Liver (tissue), 8 donors: ENCODE measurements at regions not wholly inside any gene's neighbourhood (a gene's known extent, or its start where the extent isn't known, plus 50 kb on each side); places are given as distances from the start of the nearest gene placed in this dataset.

Experiments
- DNase-seq: peaks from one replicate; pipeline ENCODE4 v3.0.0-alpha.2; 2017; ENCODE audit warnings: low spot score
- H3K27ac ChIP-seq, 2 donors: one replicate each; pipeline ENCODE4 v1.7.0; 2013; ENCODE audit warnings: inconsistent platforms in 2 of 2, low read length in 2 of 2, control low read depth in 1 of 2, low read depth in 1 of 2, mild to moderate bottlenecking in 1 of 2
- H3K27me3 ChIP-seq, 4 donors: one replicate each; pipeline versions ENCODE4 v1.6.1 to v1.7.0; 2013; ENCODE audit warnings: low read length in 3 of 4, inconsistent platforms in 1 of 4, mild to moderate bottlenecking in 1 of 4, moderate library complexity in 1 of 4; ENCODE audit not compliant: control insufficient read depth in 4 of 4, insufficient read depth in 4 of 4
- H3K36me3 ChIP-seq, 4 donors: one replicate each; pipeline versions ENCODE4 v1.6.1 to v1.7.0; 2013; ENCODE audit warnings: low read length in 3 of 4, mild to moderate bottlenecking in 3 of 4, low read depth in 1 of 4, moderate library complexity in 1 of 4; ENCODE audit not compliant: control insufficient read depth in 4 of 4, insufficient read depth in 3 of 4
- H3K4me1 ChIP-seq, 4 donors: one replicate each; pipeline versions ENCODE4 v1.6.1 to v1.7.0; 2013; ENCODE audit warnings: low read length in 3 of 4, mild to moderate bottlenecking in 3 of 4, moderate library complexity in 1 of 4; ENCODE audit not compliant: control insufficient read depth in 4 of 4, insufficient read depth in 4 of 4
- H3K4me3 ChIP-seq, 3 donors: one replicate each; pipeline versions ENCODE4 v1.6.1 to v1.7.0; 2013; ENCODE audit warnings: low read length in 3 of 3, control low read depth in 1 of 3, low read depth in 1 of 3, mild to moderate bottlenecking in 1 of 3
- H3K9ac ChIP-seq, 2 donors: one replicate each; pipeline ENCODE4 v1.7.0; 2013; ENCODE audit warnings: low read length in 2 of 2, mild to moderate bottlenecking in 2 of 2, moderate library complexity in 2 of 2, control low read depth in 1 of 2, low read depth in 1 of 2
- H3K9me3 ChIP-seq, 4 donors: one replicate each; pipeline versions ENCODE4 v1.6.1 to v1.7.0; 2013; ENCODE audit warnings: low read length in 3 of 4; ENCODE audit not compliant: control insufficient read depth in 4 of 4
- EGR1 ChIP-seq, 2 donors: IDR thresholded peaks; 2 replicates each; pipeline ENCODE4 v1.6.1; 2016 to 2018; ENCODE audit warnings: antibody characterized with exemption in 2 of 2, low read depth in 2 of 2
- FOXA1 ChIP-seq: IDR thresholded peaks from 2 replicates; pipeline ENCODE4 v1.6.1; 2016; ENCODE audit warnings: antibody characterized with exemption
- FOXA2 ChIP-seq: IDR thresholded peaks from 2 replicates; pipeline ENCODE4 v1.6.1; 2016; ENCODE audit warnings: antibody characterized with exemption
- GABPA ChIP-seq, 2 donors: IDR thresholded peaks in 1 of 2; conservative IDR thresholded peaks in 1 of 2; 2 replicates each; pipeline ENCODE4 v1.6.1; 2016; ENCODE audit warnings: antibody characterized with exemption in 2 of 2, mild to moderate bottlenecking in 1 of 2, moderate library complexity in 1 of 2
- HNF4A ChIP-seq, 2 donors: conservative IDR thresholded peaks; 2 replicates each; pipeline ENCODE4 v1.6.1; 2016; ENCODE audit warnings: antibody characterized with exemption in 2 of 2, mild to moderate bottlenecking in 2 of 2
- HNF4G ChIP-seq: IDR thresholded peaks from 2 replicates; pipeline ENCODE4 v1.6.1; 2016; ENCODE audit warnings: antibody characterized with exemption
- JUND ChIP-seq, 2 donors: IDR thresholded peaks; 2 replicates each; pipeline ENCODE4 v1.6.1; 2016; ENCODE audit warnings: antibody characterized with exemption in 2 of 2
- NR2F2 ChIP-seq: IDR thresholded peaks from 2 replicates; pipeline ENCODE4 v1.6.1; 2016; ENCODE audit warnings: antibody characterized with exemption
- RXRA ChIP-seq, 2 donors: IDR thresholded peaks; 2 replicates each; pipeline ENCODE4 v1.6.1; 2017 to 2018; ENCODE audit warnings: antibody characterized with exemption in 2 of 2, mild to moderate bottlenecking in 1 of 2
- SP1 ChIP-seq: IDR thresholded peaks from 2 replicates; pipeline ENCODE4 v1.6.1; 2018; ENCODE audit warnings: antibody characterized with exemption, mild to moderate bottlenecking
- TAF1 ChIP-seq: conservative IDR thresholded peaks from 2 replicates; pipeline ENCODE4 v1.6.1; 2016; ENCODE audit warnings: antibody characterized with exemption, mild to moderate bottlenecking
- YY1 ChIP-seq: IDR thresholded peaks from 2 replicates; pipeline ENCODE4 v1.6.1; 2016; ENCODE audit warnings: antibody characterized with exemption, mild to moderate bottlenecking
- WGBS: extraction: QIAGEN DNeasy Blood & Tissue Kit; methylation state at CpG from one replicate; pipeline ENCODE4 v1.1.7; 2013; 5-methylcytosine and 5-hydroxymethylcytosine counted together
- TF ChIP-seq, protein P1 (sequence below): IDR thresholded peaks from 2 replicates; pipeline ENCODE4 v1.6.1; 2016; ENCODE audit warnings: antibody characterized with exemption
- TF ChIP-seq, protein P2 (sequence below): IDR thresholded peaks from 2 replicates; pipeline ENCODE4 v1.6.1; 2016; ENCODE audit warnings: antibody characterized with exemption
- TF ChIP-seq, protein P3 (sequence below): fragments of 150-350 bp; IDR thresholded peaks from 2 replicates; pipeline ENCODE4 v1.5.1; 2017; ENCODE audit warnings: improper control_type of control experiment, low read depth, low read length; ENCODE audit not compliant: missing input control
- donor health status: healthy.
- donor health status: healthy.
- donor health status: healthy.
- donor health status: healthy.
- donor health status: healthy.

DNA sequence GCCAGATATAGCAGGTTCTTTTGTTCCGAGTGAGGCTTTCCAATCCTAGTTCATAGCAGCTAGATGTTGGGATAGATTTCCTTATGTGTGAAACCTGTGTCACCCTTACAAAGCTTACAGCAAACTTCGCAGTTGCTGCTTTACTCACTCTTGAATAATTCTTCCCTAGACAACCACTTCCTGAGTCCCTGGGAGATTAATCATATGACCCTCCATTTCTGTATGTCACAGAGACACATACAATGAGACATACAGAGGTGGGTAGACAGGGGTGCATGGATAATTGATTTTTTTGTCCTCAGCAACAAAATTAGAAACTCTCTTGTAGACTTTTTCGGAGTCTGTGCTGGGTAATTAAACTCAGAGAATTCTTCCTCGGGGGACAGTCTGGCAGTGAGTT, 163.2 kb downstream of the NSUN3 start:
- Histone ChIP-seq H3K4me1 (no peaks in the 10 kb centered on the region), H3K36me3 (no peaks in the 10 kb centered on the region), H3K4me3 (no peak overlapping the region), H3K27me3 (peaks cover 0 to 2% (median 0%) of the 10 kb centered on the region in 4 donors), H3K27ac (no peak overlapping the region), H3K9ac (no peak overlapping the region), H3K9me3 (no peaks in the 10 kb centered on the region)
- no peak for DNase-seq
- WGBS: 65% methylated on average over 4 of the region's 4 CpGs
- TF ChIP-seq FOXA2 (no peak), HNF4G (no peak), NR2F2 (no peak), SP1 (no peak), RXRA (IDR thresholded peaks at IDR 0.05) (no peak), FOXA1 (no peak), GABPA (IDR thresholded peaks at IDR 0.05 in 1 of 2, conservative IDR thresholded peaks at IDR 0.05 in 1 of 2) (no peak), TAF1 (no peak), JUND (IDR thresholded peaks at IDR 0.05) (no peak), HNF4A (conservative IDR thresholded peaks at IDR 0.05) (no peak), YY1 (no peak), EGR1 (IDR thresholded peaks at IDR 0.05; ENCODE audit: low read depth in 2 of 2) (no peak)
- TF ChIP-seq, protein P1, sequence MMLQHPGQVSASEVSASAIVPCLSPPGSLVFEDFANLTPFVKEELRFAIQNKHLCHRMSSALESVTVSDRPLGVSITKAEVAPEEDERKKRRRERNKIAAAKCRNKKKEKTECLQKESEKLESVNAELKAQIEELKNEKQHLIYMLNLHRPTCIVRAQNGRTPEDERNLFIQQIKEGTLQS: no peak
- TF ChIP-seq, protein P2, sequence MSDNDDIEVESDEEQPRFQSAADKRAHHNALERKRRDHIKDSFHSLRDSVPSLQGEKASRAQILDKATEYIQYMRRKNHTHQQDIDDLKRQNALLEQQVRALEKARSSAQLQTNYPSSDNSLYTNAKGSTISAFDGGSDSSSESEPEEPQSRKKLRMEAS: no peak
- TF ChIP-seq, protein P3, sequence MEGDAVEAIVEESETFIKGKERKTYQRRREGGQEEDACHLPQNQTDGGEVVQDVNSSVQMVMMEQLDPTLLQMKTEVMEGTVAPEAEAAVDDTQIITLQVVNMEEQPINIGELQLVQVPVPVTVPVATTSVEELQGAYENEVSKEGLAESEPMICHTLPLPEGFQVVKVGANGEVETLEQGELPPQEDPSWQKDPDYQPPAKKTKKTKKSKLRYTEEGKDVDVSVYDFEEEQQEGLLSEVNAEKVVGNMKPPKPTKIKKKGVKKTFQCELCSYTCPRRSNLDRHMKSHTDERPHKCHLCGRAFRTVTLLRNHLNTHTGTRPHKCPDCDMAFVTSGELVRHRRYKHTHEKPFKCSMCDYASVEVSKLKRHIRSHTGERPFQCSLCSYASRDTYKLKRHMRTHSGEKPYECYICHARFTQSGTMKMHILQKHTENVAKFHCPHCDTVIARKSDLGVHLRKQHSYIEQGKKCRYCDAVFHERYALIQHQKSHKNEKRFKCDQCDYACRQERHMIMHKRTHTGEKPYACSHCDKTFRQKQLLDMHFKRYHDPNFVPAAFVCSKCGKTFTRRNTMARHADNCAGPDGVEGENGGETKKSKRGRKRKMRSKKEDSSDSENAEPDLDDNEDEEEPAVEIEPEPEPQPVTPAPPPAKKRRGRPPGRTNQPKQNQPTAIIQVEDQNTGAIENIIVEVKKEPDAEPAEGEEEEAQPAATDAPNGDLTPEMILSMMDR: no peak

DNA sequence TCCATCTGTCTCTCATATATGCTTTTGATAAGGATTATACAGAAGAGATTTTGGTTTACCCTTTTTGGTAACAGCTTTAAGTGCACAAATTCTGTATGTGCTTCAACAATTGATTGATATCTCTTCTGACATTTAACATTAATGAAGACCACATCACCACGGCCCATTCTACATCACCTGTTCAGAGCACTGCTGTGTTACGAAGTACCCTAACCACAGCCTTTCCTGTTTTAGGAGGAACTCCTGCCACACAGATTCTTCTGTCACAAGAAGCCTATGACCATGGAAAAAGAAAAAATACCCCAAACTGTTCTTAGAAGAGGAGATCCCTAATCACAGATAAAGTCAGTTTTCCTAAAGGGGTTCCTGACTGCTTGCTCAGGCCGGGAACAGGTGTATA, 170.1 kb downstream of the NSUN3 start:
- Histone ChIP-seq H3K9ac (no peak overlapping the region), H3K4me1 (no peaks in the 10 kb centered on the region), H3K4me3 (no peak overlapping the region), H3K27me3 (no peaks in the 10 kb centered on the region), H3K36me3 (no peaks in the 10 kb centered on the region), H3K27ac (no peak overlapping the region), H3K9me3 (no peaks in the 10 kb centered on the region)
- TF ChIP-seq JUND (IDR thresholded peaks at IDR 0.05): no peak
- TF ChIP-seq, protein P3: no peak
- TF ChIP-seq, protein P2: no peak
- TF ChIP-seq HNF4A (conservative IDR thresholded peaks at IDR 0.05): no peak
- no peak for TF ChIP-seq HNF4G
- no peak for TF ChIP-seq EGR1 (IDR thresholded peaks at IDR 0.05; ENCODE audit: low read depth in 2 of 2)
- DNase-seq: no peak
- 72% methylated on average over 3 of the region's 3 CpGs for WGBS
